DND-41 (cell line): ENCODE measurements at regions not wholly inside any gene's neighbourhood (a gene's known extent, or its start where the extent isn't known, plus 50 kb on each side); places are given as distances from the start of the nearest gene placed in this dataset.

Experiments used
- EZH2 ChIP-seq: IDR thresholded peaks from 3 replicates; pipeline ENCODE4 v1.6.1; 2012; ENCODE audit warnings: borderline replicate concordance, low read depth, mild to moderate bottlenecking, moderate library complexity, low read length, inconsistent platforms; ENCODE audit not compliant: severe bottlenecking
- TF ChIP-seq, protein P1 (sequence below): IDR thresholded peaks from 2 replicates; pipeline ENCODE4 v1.5.1; 2012; ENCODE audit warnings: borderline replicate concordance, low read length, moderate library complexity, mild to moderate bottlenecking; ENCODE audit not compliant: poor library complexity, severe bottlenecking; ENCODE audit errors: extremely low read depth

DNA sequence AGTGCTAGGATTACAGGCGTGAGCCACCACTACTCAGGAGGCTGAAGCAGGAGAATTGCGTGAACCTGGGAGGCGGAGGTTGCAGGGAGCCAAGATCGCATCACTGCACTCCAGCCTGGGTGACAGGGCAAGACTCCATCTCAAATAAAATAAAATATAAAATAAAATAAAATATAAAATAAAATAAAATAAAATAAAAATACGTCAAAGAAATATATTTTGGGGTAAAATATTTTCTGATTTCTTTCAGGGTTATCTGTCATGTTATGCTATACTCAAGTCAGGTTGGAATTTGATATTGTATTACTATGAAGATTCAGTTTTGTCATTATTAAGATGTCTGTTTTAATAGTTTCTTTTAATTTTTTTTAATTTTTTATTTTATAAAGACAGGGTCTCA, 99.4 kb upstream of the GHITM start:
- TF ChIP-seq, protein P1, sequence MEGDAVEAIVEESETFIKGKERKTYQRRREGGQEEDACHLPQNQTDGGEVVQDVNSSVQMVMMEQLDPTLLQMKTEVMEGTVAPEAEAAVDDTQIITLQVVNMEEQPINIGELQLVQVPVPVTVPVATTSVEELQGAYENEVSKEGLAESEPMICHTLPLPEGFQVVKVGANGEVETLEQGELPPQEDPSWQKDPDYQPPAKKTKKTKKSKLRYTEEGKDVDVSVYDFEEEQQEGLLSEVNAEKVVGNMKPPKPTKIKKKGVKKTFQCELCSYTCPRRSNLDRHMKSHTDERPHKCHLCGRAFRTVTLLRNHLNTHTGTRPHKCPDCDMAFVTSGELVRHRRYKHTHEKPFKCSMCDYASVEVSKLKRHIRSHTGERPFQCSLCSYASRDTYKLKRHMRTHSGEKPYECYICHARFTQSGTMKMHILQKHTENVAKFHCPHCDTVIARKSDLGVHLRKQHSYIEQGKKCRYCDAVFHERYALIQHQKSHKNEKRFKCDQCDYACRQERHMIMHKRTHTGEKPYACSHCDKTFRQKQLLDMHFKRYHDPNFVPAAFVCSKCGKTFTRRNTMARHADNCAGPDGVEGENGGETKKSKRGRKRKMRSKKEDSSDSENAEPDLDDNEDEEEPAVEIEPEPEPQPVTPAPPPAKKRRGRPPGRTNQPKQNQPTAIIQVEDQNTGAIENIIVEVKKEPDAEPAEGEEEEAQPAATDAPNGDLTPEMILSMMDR = no peak
- no peak for TF ChIP-seq EZH2
